GM12872 (cell line): ENCODE measurements at regions not wholly inside any gene's neighbourhood (a gene's known extent, or its start where the extent isn't known, plus 50 kb on each side); places are given as distances from the start of the nearest gene placed in this dataset.

Experiments used
- CTCF ChIP-seq: IDR thresholded peaks from 3 replicates; pipeline ENCODE4 v1.5.1; 2011; ENCODE audit warnings: low read depth, mild to moderate bottlenecking, low read length, moderate library complexity; ENCODE audit not compliant: insufficient read depth

- no peak for TF ChIP-seq CTCF
Measured at GRCh38 chr15:31483053-31483985, 156.7 kb downstream of the KLF13 start.

- TF ChIP-seq CTCF: no peak
Measured at GRCh38 chr15:31483986-31484951, 157.6 kb downstream of the KLF13 start.

- TF ChIP-seq CTCF: no peak
Measured at GRCh38 chr15:31484986-31485385, 158.4 kb downstream of the KLF13 start.

GRCh38 chr15:31485431-31485830 lies 158.8 kb downstream of the KLF13 start:
- no peak for TF ChIP-seq CTCF

- TF ChIP-seq CTCF: no peak
Measured at GRCh38 chr15:31485911-31486461, 159.4 kb downstream of the KLF13 start.

GRCh38 chr15:31486506-31486905 lies 159.9 kb downstream of the KLF13 start:
- TF ChIP-seq CTCF: no peak
